Hepatocyte (in vitro differentiated cells): ENCODE measurements at regions not wholly inside any gene's neighbourhood (a gene's known extent, or its start where the extent isn't known, plus 50 kb on each side); places are given as distances from the start of the nearest gene placed in this dataset.

Experiments
- DNase-seq: peaks from one replicate; pipeline ENCODE4 v3.0.0-alpha.2; 2016; ENCODE audit warnings: low spot score
- H2AFZ ChIP-seq: fragments of 200-600 bp; sonication (generic); 2 replicates; pipeline ENCODE4 v1.6.0; 2016; ENCODE audit warnings: antibody characterized with exemption, mild to moderate bottlenecking
- H3K27ac ChIP-seq: fragments of 200-600 bp; sonication (generic); 2 replicates; pipeline ENCODE4 v1.5.1; 2016; ENCODE audit warnings: mild to moderate bottlenecking
- H3K27me3 ChIP-seq: fragments of 200-600 bp; sonication (generic); 2 replicates; pipeline ENCODE4 v1.6.1; 2016
- H3K36me3 ChIP-seq: fragments of 200-600 bp; sonication (generic); replicated peaks from 2 replicates; pipeline ENCODE4 v1.5.1; 2016; ENCODE audit warnings: low read depth; ENCODE audit not compliant: insufficient read depth
- H3K4me1 ChIP-seq: fragments of 200-600 bp; sonication (generic); 2 replicates; pipeline ENCODE4 v1.5.1; 2016; ENCODE audit warnings: mild to moderate bottlenecking, moderate library complexity; ENCODE audit not compliant: insufficient read depth
- H3K4me2 ChIP-seq: fragments of 200-600 bp; sonication (generic); 2 replicates; pipeline ENCODE4 v1.6.0; 2016
- H3K4me3 ChIP-seq: fragments of 200-600 bp; sonication (generic); 2 replicates; pipeline ENCODE4 v1.5.1; 2016; ENCODE audit warnings: mild to moderate bottlenecking
- H3K79me2 ChIP-seq: fragments of 200-600 bp; sonication (generic); 2 replicates; pipeline ENCODE4 v1.6.0; 2017; ENCODE audit warnings: mild to moderate bottlenecking
- H3K9me2 ChIP-seq: fragments of 200-600 bp; sonication (generic); replicated peaks from 2 replicates; pipeline ENCODE4 v1.6.0; 2017; ENCODE audit warnings: mild to moderate bottlenecking; ENCODE audit not compliant: insufficient read depth
- H3K9me3 ChIP-seq: fragments of 200-600 bp; sonication (generic); 2 replicates; pipeline ENCODE4 v1.5.1; 2016; ENCODE audit warnings: low read depth, mild to moderate bottlenecking
- H4K20me1 ChIP-seq: fragments of 200-600 bp; sonication (generic); 2 replicates; pipeline ENCODE4 v1.6.0; 2016; ENCODE audit warnings: mild to moderate bottlenecking; ENCODE audit not compliant: insufficient read depth, poor library complexity, severe bottlenecking
- EZH2 ChIP-seq: fragments of 200-600 bp; sonication (generic); IDR thresholded peaks from 2 replicates; pipeline ENCODE4 v1.6.1; 2016; ENCODE audit warnings: antibody characterized with exemption, mild to moderate bottlenecking, borderline replicate concordance
- EZH2phosphoT487 ChIP-seq: fragments of 200-600 bp; sonication (generic); IDR thresholded peaks from one replicate; pipeline ENCODE4 v1.6.1; 2018; ENCODE audit warnings: antibody characterized with exemption, mild to moderate bottlenecking, low read depth, moderate library complexity; ENCODE audit not compliant: unreplicated experiment, severe bottlenecking
- WGBS: methylation state at CpG from one replicate; pipeline ENCODE4 v1.1.6; 2016; ENCODE audit warnings: low lambda C conversion rate; ENCODE audit errors: missing lambda C conversion rate; 5-methylcytosine and 5-hydroxymethylcytosine counted together
- TF ChIP-seq, protein P1 (sequence below): fragments of 200-600 bp; sonication (generic); IDR thresholded peaks from 2 replicates; pipeline ENCODE4 v1.5.1; 2016; ENCODE audit warnings: antibody characterized with exemption, mild to moderate bottlenecking; ENCODE audit not compliant: poor library complexity

DNA sequence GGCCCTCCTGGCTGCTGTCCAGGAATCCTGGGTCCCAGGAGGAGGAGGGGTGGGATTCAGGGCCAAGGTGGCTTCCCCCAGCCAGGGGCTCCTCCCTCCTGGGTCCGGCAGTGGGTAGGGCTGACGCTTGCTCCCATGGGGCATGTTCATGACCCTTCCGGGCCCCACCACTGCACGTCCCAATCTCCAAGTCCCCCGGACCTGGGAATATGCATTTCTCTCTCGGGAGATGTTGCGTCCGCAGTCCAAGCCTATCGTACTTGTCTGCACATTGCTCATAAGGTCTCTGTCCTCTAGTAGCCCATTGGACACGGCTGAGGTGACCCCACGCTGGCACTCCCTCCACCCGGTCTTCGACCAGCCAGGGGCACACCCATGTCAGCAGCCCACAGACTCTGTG lies 192.3 kb downstream of the TEX29 start:
- no peaks in the 10 kb centered on the region for H3K36me3 ChIP-seq
- H4K20me1 ChIP-seq = no peaks in the 10 kb centered on the region
- 91% methylated on average over 13 of the region's 13 CpGs for WGBS
- no peak for DNase-seq
- H3K27ac ChIP-seq = no peak overlapping the region
- no peak for TF ChIP-seq EZH2phosphoT487
- TF ChIP-seq, protein P1, sequence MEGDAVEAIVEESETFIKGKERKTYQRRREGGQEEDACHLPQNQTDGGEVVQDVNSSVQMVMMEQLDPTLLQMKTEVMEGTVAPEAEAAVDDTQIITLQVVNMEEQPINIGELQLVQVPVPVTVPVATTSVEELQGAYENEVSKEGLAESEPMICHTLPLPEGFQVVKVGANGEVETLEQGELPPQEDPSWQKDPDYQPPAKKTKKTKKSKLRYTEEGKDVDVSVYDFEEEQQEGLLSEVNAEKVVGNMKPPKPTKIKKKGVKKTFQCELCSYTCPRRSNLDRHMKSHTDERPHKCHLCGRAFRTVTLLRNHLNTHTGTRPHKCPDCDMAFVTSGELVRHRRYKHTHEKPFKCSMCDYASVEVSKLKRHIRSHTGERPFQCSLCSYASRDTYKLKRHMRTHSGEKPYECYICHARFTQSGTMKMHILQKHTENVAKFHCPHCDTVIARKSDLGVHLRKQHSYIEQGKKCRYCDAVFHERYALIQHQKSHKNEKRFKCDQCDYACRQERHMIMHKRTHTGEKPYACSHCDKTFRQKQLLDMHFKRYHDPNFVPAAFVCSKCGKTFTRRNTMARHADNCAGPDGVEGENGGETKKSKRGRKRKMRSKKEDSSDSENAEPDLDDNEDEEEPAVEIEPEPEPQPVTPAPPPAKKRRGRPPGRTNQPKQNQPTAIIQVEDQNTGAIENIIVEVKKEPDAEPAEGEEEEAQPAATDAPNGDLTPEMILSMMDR = no peak
- TF ChIP-seq EZH2 = no peak
- H3K4me1 ChIP-seq = no peaks in the 10 kb centered on the region
- no peaks in the 10 kb centered on the region for H3K79me2 ChIP-seq
- no peak overlapping the region for H3K4me3 ChIP-seq
- no peak overlapping the region for H2AFZ ChIP-seq
- H3K9me3 ChIP-seq = no peaks in the 10 kb centered on the region
- H3K9me2 ChIP-seq = no peaks in the 10 kb centered on the region
- H3K27me3 ChIP-seq = peaks cover 10% of the 10 kb centered on the region
- H3K4me2 ChIP-seq = no peak overlapping the region

DNA sequence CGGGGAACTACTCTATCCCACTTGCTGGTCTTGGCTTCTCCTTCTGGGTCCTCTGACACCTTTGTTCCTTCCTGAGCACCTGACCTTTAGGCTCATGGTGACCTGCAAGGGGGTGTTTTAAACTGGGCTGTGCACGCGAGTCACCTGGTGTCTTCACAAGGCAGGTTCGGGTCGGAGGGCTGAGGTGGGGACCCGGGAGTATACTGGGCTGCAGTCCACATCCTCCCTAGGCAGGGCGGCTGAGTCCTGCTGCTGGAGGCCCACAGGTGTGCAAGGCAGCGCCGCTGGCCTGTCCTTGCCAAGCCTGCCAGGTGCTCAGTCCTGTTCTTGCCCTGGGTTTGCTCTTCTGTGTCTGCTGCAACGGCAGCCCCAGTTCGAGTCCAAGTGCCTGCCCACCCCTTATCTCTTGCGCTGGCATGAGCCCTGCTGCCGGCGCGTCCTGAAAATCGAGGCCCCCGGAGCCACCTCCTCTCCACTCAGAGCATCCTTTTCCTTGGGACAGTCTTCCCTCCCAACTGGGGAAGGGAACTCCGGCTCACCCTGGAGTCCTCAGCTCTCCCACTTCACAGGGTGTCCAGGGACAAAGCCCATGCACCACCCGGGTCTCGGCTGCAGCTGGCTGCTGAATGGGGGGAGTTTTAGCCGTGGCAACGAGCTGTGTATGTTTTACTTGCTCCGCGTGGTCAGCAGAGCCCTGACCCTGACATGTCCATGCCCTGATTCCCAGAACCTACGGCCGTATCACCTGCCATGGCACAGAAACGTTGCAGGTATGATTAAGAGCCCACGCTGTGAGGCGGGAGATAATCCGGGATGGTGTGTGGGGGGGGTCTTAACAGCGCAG lies 193.5 kb downstream of the TEX29 start:
- TF ChIP-seq EZH2phosphoT487 = no peak
- TF ChIP-seq, protein P1 = no peak
- no peak for TF ChIP-seq EZH2
- no peak for DNase-seq
- H4K20me1 ChIP-seq = no peaks in the 10 kb centered on the region
- H3K79me2 ChIP-seq = no peaks in the 10 kb centered on the region
- H3K4me3 ChIP-seq = no peak overlapping the region
- no peaks in the 10 kb centered on the region for H3K36me3 ChIP-seq
- 88% methylated on average over 31 of the region's 31 CpGs for WGBS
- peaks cover 10% of the 10 kb centered on the region for H3K27me3 ChIP-seq
- H3K27ac ChIP-seq = no peak overlapping the region
- no peaks in the 10 kb centered on the region for H3K9me2 ChIP-seq
- no peak overlapping the region for H2AFZ ChIP-seq
- H3K9me3 ChIP-seq = no peaks in the 10 kb centered on the region
- no peaks in the 10 kb centered on the region for H3K4me1 ChIP-seq
- no peak overlapping the region for H3K4me2 ChIP-seq

DNA sequence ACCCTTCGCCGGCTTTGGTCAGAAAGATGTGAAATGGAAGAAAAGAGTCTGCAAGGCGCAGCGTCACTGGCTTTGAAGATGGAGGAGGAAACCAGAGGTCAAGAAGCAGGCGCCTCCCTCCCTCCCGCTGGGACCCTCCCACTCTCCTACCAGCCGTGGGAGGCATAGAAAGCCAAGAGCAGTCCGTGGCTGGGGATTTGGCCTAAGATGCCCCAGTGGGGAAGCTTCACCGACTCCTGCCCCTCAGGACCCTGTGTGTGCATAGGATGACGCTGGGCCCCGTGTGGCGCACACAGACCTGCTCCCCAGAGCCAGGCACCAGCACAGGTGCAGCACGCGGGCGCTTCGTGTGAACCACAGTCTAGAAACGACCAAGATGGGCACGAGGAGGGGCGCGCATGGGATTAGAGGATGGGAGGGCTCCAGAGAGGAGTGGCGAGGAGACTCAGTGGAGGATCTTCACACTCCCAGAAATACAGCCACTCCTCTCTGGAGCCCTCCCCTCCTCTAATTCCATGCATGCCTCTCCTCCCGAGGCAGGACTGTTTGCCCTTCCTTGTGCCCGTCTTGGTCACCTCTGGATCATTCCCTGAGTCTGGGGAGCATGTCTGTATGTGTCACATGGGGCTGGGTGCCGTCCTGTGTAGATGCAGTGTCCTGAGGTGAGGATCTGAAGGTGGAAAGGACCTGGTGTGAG lies 194.3 kb downstream of the TEX29 start:
- WGBS = 77% methylated on average over 24 of the region's 24 CpGs
- no peak for DNase-seq
- H3K4me1 ChIP-seq = no peaks in the 10 kb centered on the region
- TF ChIP-seq EZH2phosphoT487 = no peak
- no peak for TF ChIP-seq EZH2
- TF ChIP-seq, protein P1 = no peak
- H3K4me3 ChIP-seq = no peak overlapping the region
- no peaks in the 10 kb centered on the region for H3K9me2 ChIP-seq
- peaks cover 10% of the 10 kb centered on the region for H3K27me3 ChIP-seq
- no peak overlapping the region for H3K27ac ChIP-seq
- H3K4me2 ChIP-seq = no peak overlapping the region
- no peak overlapping the region for H2AFZ ChIP-seq
- H3K36me3 ChIP-seq = no peaks in the 10 kb centered on the region
- H3K79me2 ChIP-seq = no peaks in the 10 kb centered on the region
- no peaks in the 10 kb centered on the region for H4K20me1 ChIP-seq
- H3K9me3 ChIP-seq = no peaks in the 10 kb centered on the region
